ENCODE measurements at regions not wholly inside any gene's neighbourhood (a gene's known extent, or its start where the extent isn't known, plus 50 kb on each side); places are given as distances from the start of the nearest gene placed in this dataset.

GRCh38 chr6:21971541-21971940 lies 325.3 kb downstream of the PRL start:
- H3K27ac ChIP-seq (ENCODE audit: low read length in 2 of 2) = no peak overlapping the region
- TF ChIP-seq CTCF (IDR thresholded peaks at IDR 0.05) (no peak), EZH2 (IDR thresholded peaks at IDR 0.05; ENCODE audit: borderline replicate concordance, insufficient read depth, low read depth, low read length, poor library complexity, severe bottlenecking) (no peak)
- H3K27ac Mint-ChIP-seq = no peak overlapping the region
- H3K27me3 ChIP-seq (replicated peaks in 1 of 4; ENCODE audit: control extremely low read depth in 1 of 4, control insufficient read depth in 3 of 4, insufficient read depth in 4 of 4, low read length in 3 of 4) = no peaks in the 10 kb centered on the region
- peaks cover 4% of the 10 kb centered on the region for H3K27me3 Mint-ChIP-seq
- H3K9me3 Mint-ChIP-seq (ENCODE audit: insufficient read depth) = no peaks in the 10 kb centered on the region
- no CpG with 5 or more reads among the region's 1 CpG for WGBS (ENCODE audit: insufficient coverage)
- H3K4me2 ChIP-seq (replicated peaks; ENCODE audit: low read depth, low read length, poor library complexity, severe bottlenecking) = no peak overlapping the region
- no peaks in the 10 kb centered on the region for H3K79me2 ChIP-seq (ENCODE audit: control insufficient read depth, insufficient read depth, low read length)
- DNase-seq (no peak), ATAC-seq (ENCODE audit: low read depth) (no peak)
- ChIA-PET POLR2A (no interaction called here), CTCF (interaction anchor here (1.5 kb wide), 1 partner anchor 34 kb away, joined by 3 read pairs; no protein-coding TSS in a partner anchor)
- H3K4me1 ChIP-seq (ENCODE audit: control insufficient read depth in 2 of 2, insufficient read depth in 2 of 2, low read length in 2 of 2) = no peaks in the 10 kb centered on the region
- H3K4me3 ChIP-seq (ENCODE audit: control extremely low read depth in 1 of 5, extremely low read depth in 1 of 5, insufficient read depth in 1 of 5, low read depth in 2 of 5, low read length in 4 of 5) = no peak overlapping the region
- no peak overlapping the region for H2AFZ ChIP-seq (ENCODE audit: insufficient read depth, low read depth, low read length, poor library complexity, severe bottlenecking)
- intact Hi-C loops (cut with micrococcal nuclease) = no loop called here
- H3K9ac ChIP-seq (ENCODE audit: low read length) = no peak overlapping the region
- no peaks in the 10 kb centered on the region for H4K20me1 ChIP-seq (ENCODE audit: control insufficient read depth, insufficient read depth, low read length, poor library complexity, severe bottlenecking)
- no peaks in the 10 kb centered on the region for H3K36me3 ChIP-seq (replicated peaks in 1 of 2; ENCODE audit: control extremely low read depth in 1 of 2, control insufficient read depth in 1 of 2, extremely low read depth in 1 of 2, insufficient read depth in 2 of 2, low read length in 1 of 2)
- no peak overlapping the region for H3K4me3 Mint-ChIP-seq
- no peaks in the 10 kb centered on the region for H3K9me3 ChIP-seq (ENCODE audit: control extremely low read depth in 1 of 3, control insufficient read depth in 2 of 3, insufficient read depth in 1 of 3, low read length in 2 of 3)
- no peaks in the 10 kb centered on the region for H3K4me1 Mint-ChIP-seq

GRCh38 chr6:21972516-21972915 lies 324.3 kb downstream of the PRL start:
- Mint-ChIP-seq H3K27me3 (no peaks in the 10 kb centered on the region), H3K9me3 (ENCODE audit: insufficient read depth) (no peaks in the 10 kb centered on the region), H3K4me1 (no peaks in the 10 kb centered on the region), H3K27ac (no peak overlapping the region), H3K4me3 (no peak overlapping the region)
- Histone ChIP-seq H3K4me1 (ENCODE audit: control insufficient read depth in 2 of 2, insufficient read depth in 2 of 2, low read length in 2 of 2) (no peaks in the 10 kb centered on the region), H3K36me3 (replicated peaks in 1 of 2; ENCODE audit: control extremely low read depth in 1 of 2, control insufficient read depth in 1 of 2, extremely low read depth in 1 of 2, insufficient read depth in 2 of 2, low read length in 1 of 2) (no peaks in the 10 kb centered on the region), H3K4me2 (replicated peaks; ENCODE audit: low read depth, low read length, poor library complexity, severe bottlenecking) (no peak overlapping the region), H3K4me3 (ENCODE audit: control extremely low read depth in 1 of 5, extremely low read depth in 1 of 5, insufficient read depth in 1 of 5, low read depth in 2 of 5, low read length in 4 of 5) (no peak overlapping the region), H3K9ac (ENCODE audit: low read length) (no peak overlapping the region), H3K79me2 (ENCODE audit: control insufficient read depth, insufficient read depth, low read length) (no peaks in the 10 kb centered on the region), H3K27ac (ENCODE audit: low read length in 2 of 2) (no peak overlapping the region), H4K20me1 (ENCODE audit: control insufficient read depth, insufficient read depth, low read length, poor library complexity, severe bottlenecking) (no peaks in the 10 kb centered on the region), H3K9me3 (ENCODE audit: control extremely low read depth in 1 of 3, control insufficient read depth in 2 of 3, insufficient read depth in 1 of 3, low read length in 2 of 3) (no peaks in the 10 kb centered on the region), H3K27me3 (replicated peaks in 1 of 4; ENCODE audit: control extremely low read depth in 1 of 4, control insufficient read depth in 3 of 4, insufficient read depth in 4 of 4, low read length in 3 of 4) (no peaks in the 10 kb centered on the region), H2AFZ (ENCODE audit: insufficient read depth, low read depth, low read length, poor library complexity, severe bottlenecking) (no peak overlapping the region)
- ATAC-seq (ENCODE audit: low read depth) (no peak), DNase-seq (no peak)
- intact Hi-C loops (cut with micrococcal nuclease) = no loop called here
- WGBS (ENCODE audit: insufficient coverage) = no CpG with 5 or more reads among the region's 5 CpGs
- TF ChIP-seq CTCF (IDR thresholded peaks at IDR 0.05) (no peak), EZH2 (IDR thresholded peaks at IDR 0.05; ENCODE audit: borderline replicate concordance, insufficient read depth, low read depth, low read length, poor library complexity, severe bottlenecking) (no peak)
- ChIA-PET CTCF (no interaction called here), POLR2A (no interaction called here)

Data from B cell (primary cell).